Liver (tissue), 8 donors: ENCODE measurements at regions not wholly inside any gene's neighbourhood (a gene's known extent, or its start where the extent isn't known, plus 50 kb on each side); places are given as distances from the start of the nearest gene placed in this dataset.

ENCODE experiments used
- DNase-seq: peaks from one replicate; pipeline ENCODE4 v3.0.0-alpha.2; 2017; ENCODE audit warnings: low spot score
- H3K27ac ChIP-seq, 2 donors: one replicate each; pipeline ENCODE4 v1.7.0; 2013; ENCODE audit warnings: inconsistent platforms in 2 of 2, low read length in 2 of 2, control low read depth in 1 of 2, low read depth in 1 of 2, mild to moderate bottlenecking in 1 of 2
- H3K27me3 ChIP-seq, 4 donors: one replicate each; pipeline versions ENCODE4 v1.6.1 to v1.7.0; 2013; ENCODE audit warnings: low read length in 3 of 4, inconsistent platforms in 1 of 4, mild to moderate bottlenecking in 1 of 4, moderate library complexity in 1 of 4; ENCODE audit not compliant: control insufficient read depth in 4 of 4, insufficient read depth in 4 of 4
- H3K36me3 ChIP-seq, 4 donors: one replicate each; pipeline versions ENCODE4 v1.6.1 to v1.7.0; 2013; ENCODE audit warnings: low read length in 3 of 4, mild to moderate bottlenecking in 3 of 4, low read depth in 1 of 4, moderate library complexity in 1 of 4; ENCODE audit not compliant: control insufficient read depth in 4 of 4, insufficient read depth in 3 of 4
- H3K4me1 ChIP-seq, 4 donors: one replicate each; pipeline versions ENCODE4 v1.6.1 to v1.7.0; 2013; ENCODE audit warnings: low read length in 3 of 4, mild to moderate bottlenecking in 3 of 4, moderate library complexity in 1 of 4; ENCODE audit not compliant: control insufficient read depth in 4 of 4, insufficient read depth in 4 of 4
- H3K4me3 ChIP-seq, 3 donors: one replicate each; pipeline versions ENCODE4 v1.6.1 to v1.7.0; 2013; ENCODE audit warnings: low read length in 3 of 3, control low read depth in 1 of 3, low read depth in 1 of 3, mild to moderate bottlenecking in 1 of 3
- H3K9ac ChIP-seq, 2 donors: one replicate each; pipeline ENCODE4 v1.7.0; 2013; ENCODE audit warnings: low read length in 2 of 2, mild to moderate bottlenecking in 2 of 2, moderate library complexity in 2 of 2, control low read depth in 1 of 2, low read depth in 1 of 2
- H3K9me3 ChIP-seq, 4 donors: one replicate each; pipeline versions ENCODE4 v1.6.1 to v1.7.0; 2013; ENCODE audit warnings: low read length in 3 of 4; ENCODE audit not compliant: control insufficient read depth in 4 of 4
- EGR1 ChIP-seq, 2 donors: IDR thresholded peaks; 2 replicates each; pipeline ENCODE4 v1.6.1; 2016 to 2018; ENCODE audit warnings: antibody characterized with exemption in 2 of 2, low read depth in 2 of 2
- FOXA1 ChIP-seq: IDR thresholded peaks from 2 replicates; pipeline ENCODE4 v1.6.1; 2016; ENCODE audit warnings: antibody characterized with exemption
- FOXA2 ChIP-seq: IDR thresholded peaks from 2 replicates; pipeline ENCODE4 v1.6.1; 2016; ENCODE audit warnings: antibody characterized with exemption
- GABPA ChIP-seq, 2 donors: IDR thresholded peaks in 1 of 2; conservative IDR thresholded peaks in 1 of 2; 2 replicates each; pipeline ENCODE4 v1.6.1; 2016; ENCODE audit warnings: antibody characterized with exemption in 2 of 2, mild to moderate bottlenecking in 1 of 2, moderate library complexity in 1 of 2
- HNF4A ChIP-seq, 2 donors: conservative IDR thresholded peaks; 2 replicates each; pipeline ENCODE4 v1.6.1; 2016; ENCODE audit warnings: antibody characterized with exemption in 2 of 2, mild to moderate bottlenecking in 2 of 2
- HNF4G ChIP-seq: IDR thresholded peaks from 2 replicates; pipeline ENCODE4 v1.6.1; 2016; ENCODE audit warnings: antibody characterized with exemption
- JUND ChIP-seq, 2 donors: IDR thresholded peaks; 2 replicates each; pipeline ENCODE4 v1.6.1; 2016; ENCODE audit warnings: antibody characterized with exemption in 2 of 2
- NR2F2 ChIP-seq: IDR thresholded peaks from 2 replicates; pipeline ENCODE4 v1.6.1; 2016; ENCODE audit warnings: antibody characterized with exemption
- RAD21 ChIP-seq, 2 donors: IDR thresholded peaks; 2 replicates each; pipeline ENCODE4 v1.6.1; 2016; ENCODE audit warnings: antibody characterized with exemption in 2 of 2, mild to moderate bottlenecking in 2 of 2
- RXRA ChIP-seq, 2 donors: IDR thresholded peaks; 2 replicates each; pipeline ENCODE4 v1.6.1; 2017 to 2018; ENCODE audit warnings: antibody characterized with exemption in 2 of 2, mild to moderate bottlenecking in 1 of 2
- SP1 ChIP-seq: IDR thresholded peaks from 2 replicates; pipeline ENCODE4 v1.6.1; 2018; ENCODE audit warnings: antibody characterized with exemption, mild to moderate bottlenecking
- TAF1 ChIP-seq: conservative IDR thresholded peaks from 2 replicates; pipeline ENCODE4 v1.6.1; 2016; ENCODE audit warnings: antibody characterized with exemption, mild to moderate bottlenecking
- YY1 ChIP-seq: IDR thresholded peaks from 2 replicates; pipeline ENCODE4 v1.6.1; 2016; ENCODE audit warnings: antibody characterized with exemption, mild to moderate bottlenecking
- WGBS: extraction: QIAGEN DNeasy Blood & Tissue Kit; methylation state at CpG from one replicate; pipeline ENCODE4 v1.1.7; 2013; 5-methylcytosine and 5-hydroxymethylcytosine counted together
- TF ChIP-seq, protein P1 (sequence below): IDR thresholded peaks from 2 replicates; pipeline ENCODE4 v1.6.1; 2016; ENCODE audit warnings: antibody characterized with exemption
- TF ChIP-seq, protein P2 (sequence below): IDR thresholded peaks from 2 replicates; pipeline ENCODE4 v1.6.1; 2016; ENCODE audit warnings: antibody characterized with exemption, mild to moderate bottlenecking
- TF ChIP-seq, protein P3 (sequence below): IDR thresholded peaks from 2 replicates; pipeline ENCODE4 v1.6.1; 2016; ENCODE audit warnings: antibody characterized with exemption
- TF ChIP-seq, protein P4 (sequence below): fragments of 150-350 bp; IDR thresholded peaks from 2 replicates; pipeline ENCODE4 v1.5.1; 2017; ENCODE audit warnings: improper control_type of control experiment, low read depth, low read length; ENCODE audit not compliant: missing input control
- TF ChIP-seq, protein P5 (sequence below): IDR thresholded peaks from 2 replicates; pipeline ENCODE4 v1.6.1; 2016; ENCODE audit warnings: antibody characterized with exemption
- donor health status: healthy.
- donor health status: healthy.
- donor health status: healthy.
- donor health status: healthy.
- donor health status: healthy.

DNA sequence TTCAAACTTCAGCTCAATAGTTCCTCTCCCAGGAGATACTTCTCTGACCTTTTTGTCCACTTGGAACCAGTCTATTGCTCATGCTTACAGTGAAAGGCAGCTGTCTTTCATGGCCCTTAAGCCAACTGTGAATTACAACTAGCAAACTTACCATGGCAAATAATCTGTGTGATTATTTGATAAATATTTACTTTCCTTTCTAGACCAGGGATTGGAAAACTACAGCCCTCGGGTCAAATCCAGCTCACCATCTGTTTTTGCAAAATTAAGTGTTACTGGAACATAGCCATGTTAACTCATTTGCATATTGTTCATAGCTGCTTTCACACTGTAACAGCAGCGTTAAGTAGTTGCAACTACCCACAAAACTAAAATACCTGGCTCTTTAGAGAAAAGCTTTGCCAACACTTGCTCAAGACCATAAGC is 289.1 kb upstream of the MCTP2 start (continued):
- TF ChIP-seq TAF1, result no peak

DNA sequence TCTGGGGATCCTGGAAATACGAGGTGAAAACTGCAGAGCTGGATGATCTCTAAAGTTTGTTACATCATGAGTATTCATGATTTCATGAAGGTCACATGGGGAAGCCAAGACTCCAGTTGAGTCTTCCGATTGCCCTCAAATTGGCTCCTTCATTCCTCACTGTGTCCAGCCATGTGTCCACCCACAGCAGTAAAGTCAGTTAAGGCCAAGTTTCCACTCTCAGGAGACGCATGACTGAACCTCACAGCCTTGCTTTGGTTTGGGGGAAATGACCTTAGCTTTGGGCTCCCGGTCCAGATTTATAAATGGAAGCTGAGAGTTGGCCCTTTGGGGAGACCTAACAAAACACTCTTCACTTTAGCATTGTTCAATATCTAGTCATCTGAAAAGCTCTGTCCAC is 289.7 kb upstream of the MCTP2 start:
- peaks cover 0 to 3% (median 0%) of the 10 kb centered on the region in 4 donors for H3K27me3 ChIP-seq
- no peak overlapping the region for H3K27ac ChIP-seq
- no peak for DNase-seq
- H3K4me1 ChIP-seq, result no peaks in the 10 kb centered on the region
- no peak overlapping the region for H3K9ac ChIP-seq
- no peak overlapping the region for H3K4me3 ChIP-seq
- WGBS, result 83% methylated on average over 4 of the region's 4 CpGs
- peaks cover 0 to 3% (median 0%) of the 10 kb centered on the region in 4 donors for H3K9me3 ChIP-seq
- no peak for TF ChIP-seq EGR1 (IDR thresholded peaks at IDR 0.05; ENCODE audit: low read depth in 2 of 2)
- TF ChIP-seq, protein P1, sequence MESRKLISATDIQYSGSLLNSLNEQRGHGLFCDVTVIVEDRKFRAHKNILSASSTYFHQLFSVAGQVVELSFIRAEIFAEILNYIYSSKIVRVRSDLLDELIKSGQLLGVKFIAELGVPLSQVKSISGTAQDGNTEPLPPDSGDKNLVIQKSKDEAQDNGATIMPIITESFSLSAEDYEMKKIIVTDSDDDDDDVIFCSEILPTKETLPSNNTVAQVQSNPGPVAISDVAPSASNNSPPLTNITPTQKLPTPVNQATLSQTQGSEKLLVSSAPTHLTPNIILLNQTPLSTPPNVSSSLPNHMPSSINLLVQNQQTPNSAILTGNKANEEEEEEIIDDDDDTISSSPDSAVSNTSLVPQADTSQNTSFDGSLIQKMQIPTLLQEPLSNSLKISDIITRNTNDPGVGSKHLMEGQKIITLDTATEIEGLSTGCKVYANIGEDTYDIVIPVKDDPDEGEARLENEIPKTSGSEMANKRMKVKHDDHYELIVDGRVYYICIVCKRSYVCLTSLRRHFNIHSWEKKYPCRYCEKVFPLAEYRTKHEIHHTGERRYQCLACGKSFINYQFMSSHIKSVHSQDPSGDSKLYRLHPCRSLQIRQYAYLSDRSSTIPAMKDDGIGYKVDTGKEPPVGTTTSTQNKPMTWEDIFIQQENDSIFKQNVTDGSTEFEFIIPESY, result no peak
- TF ChIP-seq, protein P2, sequence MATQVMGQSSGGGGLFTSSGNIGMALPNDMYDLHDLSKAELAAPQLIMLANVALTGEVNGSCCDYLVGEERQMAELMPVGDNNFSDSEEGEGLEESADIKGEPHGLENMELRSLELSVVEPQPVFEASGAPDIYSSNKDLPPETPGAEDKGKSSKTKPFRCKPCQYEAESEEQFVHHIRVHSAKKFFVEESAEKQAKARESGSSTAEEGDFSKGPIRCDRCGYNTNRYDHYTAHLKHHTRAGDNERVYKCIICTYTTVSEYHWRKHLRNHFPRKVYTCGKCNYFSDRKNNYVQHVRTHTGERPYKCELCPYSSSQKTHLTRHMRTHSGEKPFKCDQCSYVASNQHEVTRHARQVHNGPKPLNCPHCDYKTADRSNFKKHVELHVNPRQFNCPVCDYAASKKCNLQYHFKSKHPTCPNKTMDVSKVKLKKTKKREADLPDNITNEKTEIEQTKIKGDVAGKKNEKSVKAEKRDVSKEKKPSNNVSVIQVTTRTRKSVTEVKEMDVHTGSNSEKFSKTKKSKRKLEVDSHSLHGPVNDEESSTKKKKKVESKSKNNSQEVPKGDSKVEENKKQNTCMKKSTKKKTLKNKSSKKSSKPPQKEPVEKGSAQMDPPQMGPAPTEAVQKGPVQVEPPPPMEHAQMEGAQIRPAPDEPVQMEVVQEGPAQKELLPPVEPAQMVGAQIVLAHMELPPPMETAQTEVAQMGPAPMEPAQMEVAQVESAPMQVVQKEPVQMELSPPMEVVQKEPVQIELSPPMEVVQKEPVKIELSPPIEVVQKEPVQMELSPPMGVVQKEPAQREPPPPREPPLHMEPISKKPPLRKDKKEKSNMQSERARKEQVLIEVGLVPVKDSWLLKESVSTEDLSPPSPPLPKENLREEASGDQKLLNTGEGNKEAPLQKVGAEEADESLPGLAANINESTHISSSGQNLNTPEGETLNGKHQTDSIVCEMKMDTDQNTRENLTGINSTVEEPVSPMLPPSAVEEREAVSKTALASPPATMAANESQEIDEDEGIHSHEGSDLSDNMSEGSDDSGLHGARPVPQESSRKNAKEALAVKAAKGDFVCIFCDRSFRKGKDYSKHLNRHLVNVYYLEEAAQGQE, result no peak
- TF ChIP-seq YY1, result no peak
- no peak for TF ChIP-seq RXRA (IDR thresholded peaks at IDR 0.05)
- no peak for TF ChIP-seq FOXA1
- TF ChIP-seq, protein P3, sequence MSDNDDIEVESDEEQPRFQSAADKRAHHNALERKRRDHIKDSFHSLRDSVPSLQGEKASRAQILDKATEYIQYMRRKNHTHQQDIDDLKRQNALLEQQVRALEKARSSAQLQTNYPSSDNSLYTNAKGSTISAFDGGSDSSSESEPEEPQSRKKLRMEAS, result no peak
- no peak for TF ChIP-seq RAD21 (IDR thresholded peaks at IDR 0.05)
- TF ChIP-seq JUND (IDR thresholded peaks at IDR 0.05), result no peak
- no peak for TF ChIP-seq FOXA2
- TF ChIP-seq, protein P4, sequence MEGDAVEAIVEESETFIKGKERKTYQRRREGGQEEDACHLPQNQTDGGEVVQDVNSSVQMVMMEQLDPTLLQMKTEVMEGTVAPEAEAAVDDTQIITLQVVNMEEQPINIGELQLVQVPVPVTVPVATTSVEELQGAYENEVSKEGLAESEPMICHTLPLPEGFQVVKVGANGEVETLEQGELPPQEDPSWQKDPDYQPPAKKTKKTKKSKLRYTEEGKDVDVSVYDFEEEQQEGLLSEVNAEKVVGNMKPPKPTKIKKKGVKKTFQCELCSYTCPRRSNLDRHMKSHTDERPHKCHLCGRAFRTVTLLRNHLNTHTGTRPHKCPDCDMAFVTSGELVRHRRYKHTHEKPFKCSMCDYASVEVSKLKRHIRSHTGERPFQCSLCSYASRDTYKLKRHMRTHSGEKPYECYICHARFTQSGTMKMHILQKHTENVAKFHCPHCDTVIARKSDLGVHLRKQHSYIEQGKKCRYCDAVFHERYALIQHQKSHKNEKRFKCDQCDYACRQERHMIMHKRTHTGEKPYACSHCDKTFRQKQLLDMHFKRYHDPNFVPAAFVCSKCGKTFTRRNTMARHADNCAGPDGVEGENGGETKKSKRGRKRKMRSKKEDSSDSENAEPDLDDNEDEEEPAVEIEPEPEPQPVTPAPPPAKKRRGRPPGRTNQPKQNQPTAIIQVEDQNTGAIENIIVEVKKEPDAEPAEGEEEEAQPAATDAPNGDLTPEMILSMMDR, result no peak
- no peak for TF ChIP-seq TAF1
- no peak for TF ChIP-seq HNF4G
- TF ChIP-seq SP1, result no peak
- TF ChIP-seq, protein P5, sequence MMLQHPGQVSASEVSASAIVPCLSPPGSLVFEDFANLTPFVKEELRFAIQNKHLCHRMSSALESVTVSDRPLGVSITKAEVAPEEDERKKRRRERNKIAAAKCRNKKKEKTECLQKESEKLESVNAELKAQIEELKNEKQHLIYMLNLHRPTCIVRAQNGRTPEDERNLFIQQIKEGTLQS, result no peak
- no peak for TF ChIP-seq GABPA (IDR thresholded peaks at IDR 0.05 in 1 of 2, conservative IDR thresholded peaks at IDR 0.05 in 1 of 2)
- no peak for TF ChIP-seq HNF4A (conservative IDR thresholded peaks at IDR 0.05)
- TF ChIP-seq NR2F2, result no peak
- no peaks in the 10 kb centered on the region for H3K36me3 ChIP-seq
